Thyroid gland (tissue), 4 donors: ENCODE measurements at regions not wholly inside any gene's neighbourhood (a gene's known extent, or its start where the extent isn't known, plus 50 kb on each side); places are given as distances from the start of the nearest gene placed in this dataset.

Experiments used
- DNase-seq, 2 donors: peaks; one replicate each; pipeline ENCODE4 v3.0.0-alpha.2; 2019
- H3K27ac ChIP-seq, 3 donors: fragments of 200-600 bp; sonication (generic); 1 replicate in 2 of 3; 2 replicates in 1 of 3; pipeline ENCODE4 v1.5.1; 2016 to 2019; ENCODE audit warnings: mild to moderate bottlenecking in 1 of 3, moderate library complexity in 1 of 3
- H3K27me3 ChIP-seq: fragments of 200-600 bp; sonication (generic); one replicate; pipeline ENCODE4 v1.5.1; 2019
- H3K36me3 ChIP-seq, 2 donors: fragments of 200-600 bp; sonication (generic); one replicate each; pipeline ENCODE4 v1.5.1; 2016 to 2019
- H3K4me1 ChIP-seq, 2 donors: fragments of 200-600 bp; sonication (generic); one replicate each; pipeline ENCODE4 v1.5.1; 2017 to 2019
- H3K4me3 ChIP-seq, 3 donors: fragments of 200-600 bp; sonication (generic); replicated peaks in 1 of 3; 1 replicate in 2 of 3; 2 replicates in 1 of 3; pipeline ENCODE4 v1.5.1; 2016; ENCODE audit warnings: mild to moderate bottlenecking in 1 of 3
- H3K9me3 ChIP-seq: fragments of 200-600 bp; sonication (generic); one replicate; pipeline ENCODE4 v1.5.1; 2017
- POLR2A ChIP-seq, 2 donors: fragments of 450-650 bp; IDR thresholded peaks; one replicate each; pipeline ENCODE4 v1.6.1; 2017; ENCODE audit warnings: antibody characterized with exemption in 2 of 2, mild to moderate bottlenecking in 2 of 2, moderate library complexity in 1 of 2
- WGBS, 2 donors: methylation state at CpG; one replicate each; pipeline ENCODE4 v1.1.5; 2017; 5-methylcytosine and 5-hydroxymethylcytosine counted together
- intact Hi-C: fragments of 100-400 bp; cut with DNase I; formaldehyde crosslinking; loops from one replicate; pipeline ENCODE4 v1.15.1; 2023
- TF ChIP-seq, protein P1 (sequence below), 6 experiments: fragments of 200-600 bp in 3 of 6; fragments of 450-650 bp in 3 of 6; sonication (generic) in 3 of 6; IDR thresholded peaks; one replicate each; pipeline ENCODE4 v1.5.1; 2016 to 2019; ENCODE audit warnings: antibody characterized with exemption in 6 of 6, mild to moderate bottlenecking in 2 of 6, inconsistent platforms in 1 of 6, moderate library complexity in 1 of 6

DNA sequence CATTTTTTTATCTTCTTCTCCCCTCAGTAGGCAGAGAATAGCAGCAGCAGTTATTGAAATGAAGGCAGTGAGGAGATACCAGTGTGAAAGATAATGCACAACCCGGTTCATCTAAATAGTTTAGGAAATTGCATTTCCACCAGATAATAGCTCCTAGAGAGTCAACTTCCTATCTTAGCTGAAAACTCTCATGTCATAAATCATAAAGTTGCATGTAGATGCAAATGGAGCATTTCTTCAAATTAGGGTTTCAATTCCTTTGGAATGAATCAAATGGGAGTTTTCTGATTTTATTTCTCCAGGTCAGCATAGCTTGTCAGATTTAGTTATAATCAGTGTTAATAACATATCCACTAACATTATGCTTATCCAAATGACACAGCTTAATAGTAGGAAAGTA, 335.3 kb downstream of the CNTNAP4 start:
- no peak for TF ChIP-seq POLR2A (IDR thresholded peaks at IDR 0.05)
- TF ChIP-seq, protein P1, sequence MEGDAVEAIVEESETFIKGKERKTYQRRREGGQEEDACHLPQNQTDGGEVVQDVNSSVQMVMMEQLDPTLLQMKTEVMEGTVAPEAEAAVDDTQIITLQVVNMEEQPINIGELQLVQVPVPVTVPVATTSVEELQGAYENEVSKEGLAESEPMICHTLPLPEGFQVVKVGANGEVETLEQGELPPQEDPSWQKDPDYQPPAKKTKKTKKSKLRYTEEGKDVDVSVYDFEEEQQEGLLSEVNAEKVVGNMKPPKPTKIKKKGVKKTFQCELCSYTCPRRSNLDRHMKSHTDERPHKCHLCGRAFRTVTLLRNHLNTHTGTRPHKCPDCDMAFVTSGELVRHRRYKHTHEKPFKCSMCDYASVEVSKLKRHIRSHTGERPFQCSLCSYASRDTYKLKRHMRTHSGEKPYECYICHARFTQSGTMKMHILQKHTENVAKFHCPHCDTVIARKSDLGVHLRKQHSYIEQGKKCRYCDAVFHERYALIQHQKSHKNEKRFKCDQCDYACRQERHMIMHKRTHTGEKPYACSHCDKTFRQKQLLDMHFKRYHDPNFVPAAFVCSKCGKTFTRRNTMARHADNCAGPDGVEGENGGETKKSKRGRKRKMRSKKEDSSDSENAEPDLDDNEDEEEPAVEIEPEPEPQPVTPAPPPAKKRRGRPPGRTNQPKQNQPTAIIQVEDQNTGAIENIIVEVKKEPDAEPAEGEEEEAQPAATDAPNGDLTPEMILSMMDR (IDR thresholded peaks at IDR 0.05) = no peak
- 48 to 68% methylated on average over 1 of the region's 1 CpG for WGBS, 2 donors
- Histone ChIP-seq H3K36me3 (no peaks in the 10 kb centered on the region), H3K4me3 (no peak overlapping the region), H3K27me3 (no peaks in the 10 kb centered on the region), H3K27ac (no peak overlapping the region), H3K4me1 (no peaks in the 10 kb centered on the region), H3K9me3 (no peaks in the 10 kb centered on the region)
- DNase-seq = no peak
- intact Hi-C loops = no loop called here

GRCh38 chr16:76614269-76614668, 337.1 kb downstream of the CNTNAP4 start:
- Histone ChIP-seq H3K4me3 (no peak overlapping the region), H3K27me3 (no peaks in the 10 kb centered on the region), H3K9me3 (no peaks in the 10 kb centered on the region), H3K36me3 (no peaks in the 10 kb centered on the region), H3K27ac (no peak overlapping the region), H3K4me1 (no peaks in the 10 kb centered on the region)
- TF ChIP-seq POLR2A (IDR thresholded peaks at IDR 0.05) = no peak
- TF ChIP-seq, protein P1 (IDR thresholded peaks at IDR 0.05) = no peak
- intact Hi-C loops = no loop called here
- no peak for DNase-seq

DNA sequence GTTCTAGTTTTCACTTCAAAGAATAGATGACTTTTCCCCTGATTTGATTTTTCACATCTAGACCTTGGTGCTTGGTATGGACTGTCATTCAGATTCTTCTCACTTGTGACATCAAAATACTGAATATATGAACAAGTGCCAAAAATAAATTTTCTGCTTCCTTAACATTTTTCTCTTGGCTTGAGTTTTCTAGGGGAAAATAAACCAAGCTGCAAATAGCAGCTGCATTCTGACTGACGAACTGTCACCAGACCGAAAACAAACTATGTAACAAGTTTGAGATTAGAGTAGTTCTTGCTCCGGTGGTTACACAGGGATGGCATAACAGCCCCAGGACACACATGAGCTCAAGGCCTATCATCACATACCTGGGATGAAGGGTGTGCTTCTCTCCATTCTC, 345.7 kb downstream of the CNTNAP4 start:
- no peaks in the 10 kb centered on the region for H3K27me3 ChIP-seq
- H3K27ac ChIP-seq = no peak overlapping the region
- TF ChIP-seq POLR2A (IDR thresholded peaks at IDR 0.05) = no peak
- TF ChIP-seq, protein P1 (IDR thresholded peaks at IDR 0.05) = no peak
- no peaks in the 10 kb centered on the region for H3K4me1 ChIP-seq
- no peak overlapping the region for H3K4me3 ChIP-seq
- H3K36me3 ChIP-seq = no peaks in the 10 kb centered on the region
- WGBS, 2 donors = 39 to 51% methylated on average over 3 of the region's 3 CpGs
- intact Hi-C loops = no loop called here
- no peak for DNase-seq
- H3K9me3 ChIP-seq = no peaks in the 10 kb centered on the region

- DNase-seq = no peak
- intact Hi-C loops = no loop called here
- no peak overlapping the region for H3K27ac ChIP-seq
- no peaks in the 10 kb centered on the region for H3K9me3 ChIP-seq
- H3K36me3 ChIP-seq = no peaks in the 10 kb centered on the region
- TF ChIP-seq, protein P1 (IDR thresholded peaks at IDR 0.05) = no peak
- no peak for TF ChIP-seq POLR2A (IDR thresholded peaks at IDR 0.05)
- H3K4me1 ChIP-seq = no peaks in the 10 kb centered on the region
- 77 to 90% methylated on average over 33 to 36 of the region's 36 CpGs for WGBS, 2 donors
- no peaks in the 10 kb centered on the region for H3K27me3 ChIP-seq
- H3K4me3 ChIP-seq = no peak overlapping the region
Observed at GRCh38 chr16:76634847-76635697, 357.9 kb downstream of the CNTNAP4 start.

- H3K27ac ChIP-seq = no peak overlapping the region
- DNase-seq = no peak
- H3K4me1 ChIP-seq = no peaks in the 10 kb centered on the region
- no peak overlapping the region for H3K4me3 ChIP-seq
- H3K9me3 ChIP-seq = no peaks in the 10 kb centered on the region
- no peaks in the 10 kb centered on the region for H3K36me3 ChIP-seq
- intact Hi-C loops = no loop called here
- no peak for TF ChIP-seq POLR2A (IDR thresholded peaks at IDR 0.05)
- TF ChIP-seq, protein P1 (IDR thresholded peaks at IDR 0.05) = no peak
- WGBS, 2 donors = 57 to 61% methylated on average over 10 of the region's 10 CpGs
- H3K27me3 ChIP-seq = no peaks in the 10 kb centered on the region
Observed at GRCh38 chr16:76639685-76640289, 362.6 kb downstream of the CNTNAP4 start.
